NCI-H2196 treated with DMSO at 0.1 percent for 48 hours (cell line): ENCODE measurements at regions not wholly inside any gene's neighbourhood (a gene's known extent, or its start where the extent isn't known, plus 50 kb on each side); places are given as distances from the start of the nearest gene placed in this dataset.

Experiments used
- DNase-seq: peaks from one replicate; lab custom pipeline; 2025; ENCODE audit not compliant: unreplicated experiment; lab: John Stamatoyannopoulos, UW

DNA sequence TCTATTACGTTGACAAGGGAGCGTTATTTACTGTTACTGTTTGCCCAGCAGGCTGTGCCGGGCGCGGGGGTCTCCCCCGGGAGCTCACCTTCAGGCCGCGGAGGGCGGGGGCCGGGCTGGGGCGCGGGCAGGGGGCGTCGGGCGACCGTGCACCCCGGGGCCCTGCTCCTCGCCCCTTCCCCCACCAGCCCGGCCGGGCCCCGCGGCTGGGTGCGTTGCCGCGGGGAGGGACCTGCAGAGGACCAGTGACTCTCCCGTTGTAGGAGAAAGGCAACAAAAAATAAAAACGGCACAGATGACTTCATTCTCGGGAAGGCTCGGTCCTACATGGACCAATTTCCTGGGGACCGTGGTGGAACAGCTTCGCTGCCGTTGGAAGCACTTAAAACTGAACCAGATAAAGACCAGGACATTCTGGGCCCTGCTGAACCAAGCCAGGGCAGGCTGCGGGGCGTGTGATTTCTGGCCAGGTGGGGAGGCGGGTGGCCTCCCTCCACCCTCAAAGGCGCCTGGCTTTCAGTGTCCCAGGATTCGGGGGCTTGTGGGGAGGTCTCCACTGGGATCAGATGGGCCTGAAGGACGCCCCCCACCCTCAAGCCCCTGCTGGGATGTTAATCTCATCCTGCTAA, 57.4 kb downstream of the IGLL1 start:
- DNase-seq: no peak

DNA sequence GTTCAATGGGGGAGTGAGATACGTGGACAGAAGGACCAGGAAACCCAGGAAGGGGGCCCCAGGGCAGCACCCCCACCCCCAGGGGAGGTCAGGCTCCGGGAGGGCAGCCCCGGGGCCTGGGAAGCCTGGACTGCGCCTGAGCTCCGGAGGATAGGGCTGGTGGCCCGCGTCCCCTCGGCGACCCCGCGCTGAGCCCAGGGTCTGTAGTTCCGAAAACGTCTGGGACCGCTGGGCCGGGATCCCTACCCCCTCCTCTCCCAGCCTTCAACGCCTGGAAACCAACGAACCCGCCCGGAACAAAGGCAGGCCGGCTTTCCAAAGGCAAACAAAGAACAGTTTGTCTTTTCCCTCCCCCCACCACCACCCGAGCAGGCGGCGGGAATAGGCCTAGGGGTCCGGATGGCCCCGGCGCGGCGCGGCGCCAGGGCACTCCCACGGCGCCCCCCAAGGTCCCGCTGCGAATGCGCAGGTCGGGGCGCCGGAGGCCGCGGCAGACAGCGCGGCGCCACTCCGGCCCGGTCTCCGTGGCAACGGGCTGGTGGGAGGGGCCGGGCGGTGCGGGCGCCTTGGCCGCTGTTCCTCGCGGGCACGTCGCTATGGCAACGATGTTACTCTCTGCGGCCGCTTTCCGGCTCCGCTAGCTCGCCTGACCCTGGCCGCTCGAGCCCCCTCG, 58.5 kb downstream of the IGLL1 start:
- peak; percentile 57 for DNase-seq

DNA sequence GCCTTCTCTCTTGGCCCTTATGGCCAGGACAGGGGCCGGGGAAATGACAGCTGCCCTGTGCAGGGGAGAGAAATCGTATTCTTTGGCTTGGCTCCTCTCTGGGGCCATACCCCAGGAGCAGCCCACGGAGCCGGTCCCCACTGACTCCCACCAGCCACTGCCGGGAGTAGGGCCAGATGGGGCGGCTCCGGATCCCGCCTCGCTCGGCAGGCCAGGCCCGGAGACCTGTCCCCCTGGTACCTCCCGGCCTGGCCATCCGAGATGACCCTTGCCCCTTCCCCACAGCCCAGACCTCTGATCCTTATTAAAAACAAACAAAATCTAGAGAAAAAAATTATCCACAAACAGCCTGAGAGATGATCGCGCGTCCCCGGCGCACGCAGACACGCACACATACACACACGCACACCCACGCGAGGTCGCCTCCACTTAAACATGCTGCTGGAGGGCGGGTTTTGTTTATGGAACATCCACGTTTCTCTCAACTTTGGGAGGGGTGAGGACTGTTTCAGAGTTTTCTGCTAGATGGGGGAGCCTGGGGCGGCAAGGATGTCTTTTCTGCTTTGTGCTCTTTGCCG, 59.1 kb downstream of the IGLL1 start:
- no peak for DNase-seq

DNA sequence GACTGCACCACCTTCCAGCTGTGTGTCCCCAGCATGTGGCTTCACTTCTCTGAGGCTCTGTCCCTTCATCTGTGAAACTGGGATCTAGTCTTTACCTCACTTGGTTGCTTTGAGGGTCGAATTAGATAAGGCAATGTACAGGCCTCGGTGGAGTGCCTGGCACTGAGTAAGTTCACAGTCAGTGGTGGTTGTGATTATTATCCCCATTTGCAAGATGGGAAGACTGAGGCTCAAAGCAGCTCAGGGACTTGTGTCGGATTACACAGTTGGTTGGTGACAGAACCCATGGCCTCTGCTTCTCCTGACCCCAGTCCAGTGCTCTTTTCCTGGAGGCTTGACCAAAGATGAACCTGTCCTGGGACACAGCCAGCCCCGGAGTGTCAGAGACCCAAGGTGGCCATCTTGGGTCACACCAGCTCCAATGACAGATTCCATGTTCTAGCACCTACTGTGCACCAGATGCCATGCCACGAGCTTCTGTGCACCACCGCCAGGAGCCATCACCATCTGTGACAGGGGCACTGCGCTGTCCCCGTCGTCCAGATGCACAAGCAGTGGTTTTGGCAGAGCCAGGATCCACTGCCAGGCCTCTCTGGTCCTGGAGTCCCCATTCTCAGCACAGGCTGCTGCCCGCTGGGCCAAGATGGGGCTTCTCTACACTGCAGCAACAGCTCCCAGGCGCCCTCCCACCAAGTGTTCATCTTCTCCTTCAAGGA, 60.5 kb downstream of the IGLL1 start:
- no peak for DNase-seq

DNA sequence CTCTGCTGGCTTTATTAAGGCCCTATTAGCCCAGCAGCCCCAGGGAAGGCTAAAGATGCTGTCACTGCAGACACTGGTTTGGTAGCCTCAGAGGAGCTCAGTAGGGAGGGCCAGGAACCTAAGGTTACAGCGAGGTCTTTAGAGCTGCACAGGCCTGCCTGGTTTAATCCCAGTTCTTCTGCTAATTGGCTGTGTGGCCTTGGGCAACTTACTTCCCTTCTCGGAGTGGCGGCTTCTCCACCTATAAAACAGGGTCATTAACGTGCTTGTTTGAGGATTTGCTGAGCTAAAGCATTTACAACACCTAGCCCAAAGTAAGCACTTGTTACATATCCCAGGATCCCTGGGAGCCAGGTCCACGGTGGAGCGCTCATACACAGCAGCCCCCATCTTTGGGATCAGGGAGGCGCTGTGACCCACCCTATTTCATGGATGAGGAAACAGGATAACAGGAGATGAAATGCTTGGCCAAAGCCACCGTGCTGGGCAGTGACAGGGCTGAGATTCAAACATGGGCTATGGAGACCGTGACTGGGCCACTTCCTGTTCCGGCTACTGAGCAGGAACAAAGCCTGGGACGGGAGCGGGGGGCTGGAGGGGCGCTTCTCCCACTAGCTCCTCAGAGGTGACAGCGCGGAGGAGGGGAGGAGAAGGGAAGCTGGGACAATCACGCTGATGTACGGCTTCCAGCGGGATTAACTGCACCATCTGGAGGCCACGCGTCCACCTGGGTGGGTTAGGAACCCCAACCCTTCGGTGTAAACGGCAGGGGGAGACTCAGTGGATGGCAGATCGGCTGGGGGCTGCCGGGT, 61.5 kb downstream of the IGLL1 start:
- no peak for DNase-seq

DNA sequence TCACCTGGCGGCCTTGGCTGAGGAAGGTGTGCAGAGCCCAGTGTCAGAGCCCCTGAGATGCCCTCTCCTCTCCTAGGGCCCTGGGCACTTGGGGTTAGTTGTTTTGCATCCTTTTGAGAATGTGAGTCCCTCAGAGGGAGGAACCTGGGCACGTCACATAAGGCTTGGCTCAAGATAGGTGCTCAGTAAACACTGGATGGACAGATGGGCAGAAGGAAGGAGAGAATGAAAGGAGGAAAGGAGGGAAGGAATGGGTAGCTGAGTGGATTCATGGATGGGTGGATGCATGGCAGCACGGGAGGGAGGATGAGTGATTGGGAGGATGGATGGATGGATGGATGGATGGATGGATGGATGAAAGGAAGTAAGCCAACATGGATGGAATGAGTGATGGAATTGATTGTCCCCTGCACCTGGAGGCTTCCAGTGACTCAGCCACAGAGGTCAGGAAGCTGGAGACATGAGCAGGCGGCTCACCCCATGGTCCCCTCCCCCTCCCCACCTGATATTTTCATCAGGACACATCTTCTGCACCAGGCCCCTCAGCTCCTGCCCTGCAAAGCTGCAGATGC, 62.2 kb downstream of the IGLL1 start:
- DNase-seq: no peak

DNA sequence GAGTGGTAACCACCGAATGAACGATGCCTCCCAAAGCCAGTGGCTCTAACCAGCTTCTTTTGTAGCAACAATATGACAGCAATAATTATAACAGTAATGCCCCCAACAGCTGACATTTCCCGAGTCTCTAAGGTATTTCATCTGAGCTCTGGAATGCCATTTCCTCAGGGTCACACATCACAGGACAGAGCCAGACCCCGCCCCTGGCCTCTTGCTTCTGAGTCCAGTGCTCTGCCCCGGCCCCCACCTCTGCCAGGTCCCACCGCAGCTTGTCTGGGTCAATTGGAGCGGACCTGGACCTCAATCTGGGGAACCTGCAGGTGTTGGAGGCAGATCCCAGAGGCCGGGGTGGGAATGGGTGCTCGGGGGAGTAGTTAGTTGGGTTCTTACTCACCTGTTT, 63.8 kb downstream of the IGLL1 start:
- no peak for DNase-seq

DNA sequence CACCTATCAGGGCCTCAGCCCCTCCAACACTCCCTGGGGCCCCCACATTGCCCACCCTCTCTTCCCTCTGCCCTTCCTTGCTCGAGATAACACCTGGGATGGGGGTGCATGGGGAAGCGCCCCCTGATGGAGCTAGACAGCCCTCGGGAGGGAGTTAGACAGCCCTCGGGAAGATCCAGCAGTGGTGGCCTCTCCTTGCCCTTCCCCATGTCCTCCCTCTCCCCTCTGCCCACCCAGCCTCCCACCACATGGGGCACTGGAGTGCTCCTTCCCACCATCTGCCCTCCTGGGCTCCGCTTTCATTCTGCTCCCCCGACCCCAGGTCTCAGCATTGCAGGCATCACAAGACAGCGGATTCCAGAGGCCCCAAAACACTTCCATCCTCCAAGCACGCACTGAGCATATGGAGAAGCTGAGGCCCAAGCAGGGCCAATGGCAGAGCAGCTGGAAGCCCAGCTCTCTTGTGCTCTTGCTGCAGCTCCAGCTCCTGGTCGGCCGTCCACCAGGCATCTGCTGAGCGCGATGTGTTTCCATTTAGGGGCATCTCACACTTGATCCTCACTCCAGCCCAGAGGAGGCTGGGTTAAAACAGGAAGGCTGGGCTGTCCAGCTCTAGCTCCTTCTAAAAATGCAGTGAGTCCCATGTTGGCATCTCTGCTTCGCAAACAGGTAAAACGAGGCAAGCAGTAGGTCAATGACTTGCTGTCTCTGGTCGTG, 65.6 kb downstream of the IGLL1 start:
- no peak for DNase-seq

DNA sequence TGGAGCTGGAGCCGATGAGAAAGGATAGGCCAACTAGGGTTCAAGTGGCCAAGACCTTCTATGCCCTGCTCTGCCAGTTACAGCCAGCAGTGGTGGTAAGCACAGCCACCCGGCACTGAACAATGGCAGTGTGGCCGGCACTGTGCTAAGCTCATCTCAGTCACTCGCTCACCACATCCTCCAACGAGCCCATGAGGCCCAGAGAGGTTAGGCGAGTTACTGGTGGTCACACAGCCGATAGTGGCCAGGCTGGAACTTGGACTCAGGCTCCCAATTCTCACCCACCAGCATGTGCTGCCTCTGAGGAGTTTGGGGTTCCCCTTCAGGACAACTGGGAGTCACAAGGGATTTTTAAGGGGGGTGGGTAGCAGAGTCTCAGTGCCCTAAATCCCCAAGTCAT, 66.4 kb downstream of the IGLL1 start:
- DNase-seq: no peak

DNA sequence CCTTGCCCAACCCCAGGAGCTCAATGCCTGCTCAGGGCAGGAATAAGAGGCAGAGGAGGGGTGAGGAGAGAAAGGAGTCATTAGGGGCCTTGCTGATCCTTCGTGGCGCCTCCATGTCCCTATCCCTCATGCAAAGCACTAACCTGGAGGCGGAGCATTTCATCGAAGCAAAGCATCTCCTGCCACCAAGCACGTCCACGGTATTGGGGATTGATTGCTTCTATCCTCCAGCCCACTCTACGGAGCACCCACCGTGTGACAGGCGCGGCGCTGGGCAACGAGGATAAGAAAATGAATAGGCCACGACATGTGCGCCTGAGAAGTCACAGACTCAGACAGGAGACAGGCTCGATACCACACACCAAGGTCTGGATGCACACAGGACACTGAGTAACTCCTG, 67.0 kb downstream of the IGLL1 start:
- no peak for DNase-seq

DNA sequence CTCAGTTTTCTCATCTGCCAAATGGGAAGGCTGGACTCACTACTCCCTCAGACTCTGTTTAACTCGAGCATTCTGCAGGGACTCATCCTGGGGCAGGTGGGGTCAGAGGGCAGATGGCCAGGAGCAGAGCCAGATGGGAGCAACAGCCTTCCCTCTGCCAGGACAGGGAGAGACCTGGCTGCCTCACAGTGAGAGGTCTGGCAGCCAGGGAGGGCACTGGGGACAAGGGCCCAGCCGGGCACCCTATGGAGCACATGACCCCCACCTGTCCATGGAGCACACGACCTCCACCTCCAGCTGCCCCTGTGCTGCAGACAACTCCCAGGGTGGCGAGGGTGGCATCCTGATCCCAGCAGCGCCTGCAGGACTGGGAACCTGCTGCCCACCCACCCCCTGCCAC, 67.4 kb downstream of the IGLL1 start:
- DNase-seq: no peak

DNA sequence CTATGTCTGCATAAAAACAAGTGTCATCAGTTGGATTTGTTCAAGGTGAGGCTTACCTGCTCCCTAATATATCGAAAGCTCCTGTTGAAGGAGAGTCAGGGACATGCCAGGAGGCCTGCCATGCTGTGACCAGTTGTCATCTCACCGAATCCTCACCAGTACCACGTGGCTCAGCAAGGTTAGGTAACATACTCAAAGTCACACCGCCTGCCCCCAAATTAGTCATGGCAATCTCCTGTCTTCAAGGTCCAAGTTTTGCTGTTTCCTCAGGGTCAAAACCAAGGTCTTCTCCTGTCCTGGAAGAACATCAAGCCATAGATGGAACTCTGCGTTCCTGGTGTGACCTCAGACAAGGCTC, 67.8 kb downstream of the IGLL1 start:
- DNase-seq: no peak

DNA sequence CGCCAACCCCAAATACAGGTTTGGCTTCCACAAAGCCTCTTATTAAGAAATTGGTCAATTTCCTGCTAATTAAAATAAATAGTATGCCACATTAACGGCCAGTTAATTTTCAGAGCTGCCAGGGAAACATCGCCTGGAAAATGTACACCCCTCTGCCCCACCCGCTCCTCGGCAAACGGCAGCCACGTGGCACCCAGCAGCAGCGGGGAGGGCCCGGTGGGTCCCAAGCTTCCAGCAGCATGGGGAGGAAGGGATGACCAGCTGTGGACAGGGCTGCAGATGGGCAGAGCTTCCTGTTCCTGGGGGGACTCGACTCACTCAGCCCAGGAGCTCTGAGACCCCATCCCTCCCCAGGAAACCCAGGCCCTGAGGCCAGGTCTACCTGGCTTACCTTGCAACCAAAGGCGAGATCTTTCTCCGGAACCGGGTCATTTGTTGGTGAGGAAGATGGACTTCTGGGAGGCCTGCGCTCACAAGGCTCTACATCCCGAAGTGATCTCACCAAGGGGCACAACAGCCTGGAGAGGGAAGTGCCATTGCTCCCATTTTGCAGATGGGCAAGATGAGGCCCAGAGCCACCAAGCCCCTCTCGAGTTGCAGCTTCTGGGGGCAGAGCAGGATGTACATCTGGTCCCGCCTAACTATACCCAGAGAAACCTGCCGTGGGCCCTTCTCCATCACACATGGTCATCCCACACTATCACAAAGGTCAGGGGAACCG, 68.3 kb downstream of the IGLL1 start:
- no peak for DNase-seq

DNA sequence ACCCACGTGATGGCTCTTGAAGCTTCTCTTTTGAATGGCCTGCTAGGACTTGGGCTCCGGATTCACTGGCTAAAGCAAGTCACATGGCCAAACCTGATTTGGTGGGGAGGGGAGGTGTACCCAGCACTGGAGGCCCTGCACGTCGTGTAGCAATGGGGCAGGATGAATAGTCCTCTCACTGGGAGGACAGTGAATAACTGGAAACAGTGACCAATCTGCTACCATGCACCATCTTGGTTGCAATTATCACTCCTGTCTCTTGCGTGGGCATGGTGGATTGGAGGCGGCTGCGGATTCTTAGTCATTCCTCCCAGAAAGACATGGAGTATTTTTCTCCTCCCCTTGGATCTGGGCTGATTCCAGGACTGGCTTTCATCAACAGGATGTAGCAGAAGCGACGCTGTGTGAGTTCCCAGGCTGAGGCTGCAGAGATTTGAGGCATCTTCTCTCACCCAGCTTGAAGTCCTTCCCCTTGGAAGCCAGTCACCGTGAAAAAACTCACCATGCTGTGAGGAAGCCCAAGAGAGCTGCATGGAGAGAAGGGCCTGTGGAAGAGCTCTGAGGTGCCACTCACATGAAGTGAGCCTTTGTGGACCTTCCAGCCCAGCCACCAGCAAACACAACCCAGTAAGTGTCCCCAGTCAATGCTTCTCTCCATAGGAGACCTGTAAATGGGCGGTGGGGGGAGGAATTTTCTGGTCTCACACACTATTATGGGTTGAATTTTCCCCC, 70.4 kb downstream of the IGLL1 start:
- peak; percentile 20 for DNase-seq

DNA sequence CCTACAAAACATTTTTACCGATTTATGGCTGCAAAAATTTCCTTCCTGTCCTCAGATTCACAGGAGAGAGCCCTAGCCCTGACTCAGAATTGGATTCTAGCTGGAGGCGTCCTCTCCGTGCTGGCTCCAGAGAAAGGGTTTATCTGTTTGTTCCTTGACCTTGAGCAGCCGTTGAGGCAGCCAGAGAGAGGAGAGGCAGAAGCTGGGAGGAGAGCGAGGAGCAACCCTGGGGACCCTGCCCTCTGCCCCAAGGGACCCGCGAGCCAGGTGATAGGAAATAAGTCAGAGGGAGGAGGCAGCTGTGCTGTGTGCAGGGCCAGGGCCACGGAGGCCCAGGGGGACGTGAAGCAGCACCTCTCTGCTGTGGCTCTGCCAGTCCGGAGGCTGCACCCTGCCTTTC, 75.6 kb downstream of the IGLL1 start:
- no peak for DNase-seq

DNA sequence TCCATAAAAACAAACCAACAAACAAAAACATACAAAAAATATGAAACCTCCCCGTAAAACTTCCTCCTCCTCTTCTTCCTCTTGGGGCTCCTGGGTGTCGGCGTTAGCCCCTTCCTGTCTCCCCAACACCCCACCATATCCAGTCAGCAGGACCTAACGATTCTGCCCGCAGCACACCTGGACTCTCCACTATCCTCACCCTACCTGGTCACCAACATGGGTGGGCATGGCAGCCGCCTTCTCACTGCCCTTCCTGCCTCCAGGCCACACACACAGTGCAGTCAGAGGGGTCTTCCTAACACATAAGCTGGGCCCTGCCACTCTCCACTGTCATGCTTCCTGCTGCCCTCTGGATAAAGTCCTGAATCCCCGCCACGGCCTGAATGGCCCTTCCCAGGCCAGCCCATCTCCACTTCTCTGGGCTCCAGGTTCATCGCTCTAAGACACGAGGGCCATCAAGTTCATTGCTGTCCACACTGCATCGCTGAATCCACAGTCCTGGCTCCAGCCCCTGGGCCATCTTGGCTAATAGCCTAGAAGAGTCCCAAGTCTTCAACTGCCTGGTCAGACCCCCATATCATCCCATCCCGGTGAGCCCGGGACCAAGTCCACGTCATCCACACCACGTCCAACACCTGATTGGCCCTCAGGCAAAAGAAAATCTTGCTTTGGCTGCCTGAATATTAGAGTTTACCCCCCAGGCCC, 76.2 kb downstream of the IGLL1 start:
- no peak for DNase-seq

DNA sequence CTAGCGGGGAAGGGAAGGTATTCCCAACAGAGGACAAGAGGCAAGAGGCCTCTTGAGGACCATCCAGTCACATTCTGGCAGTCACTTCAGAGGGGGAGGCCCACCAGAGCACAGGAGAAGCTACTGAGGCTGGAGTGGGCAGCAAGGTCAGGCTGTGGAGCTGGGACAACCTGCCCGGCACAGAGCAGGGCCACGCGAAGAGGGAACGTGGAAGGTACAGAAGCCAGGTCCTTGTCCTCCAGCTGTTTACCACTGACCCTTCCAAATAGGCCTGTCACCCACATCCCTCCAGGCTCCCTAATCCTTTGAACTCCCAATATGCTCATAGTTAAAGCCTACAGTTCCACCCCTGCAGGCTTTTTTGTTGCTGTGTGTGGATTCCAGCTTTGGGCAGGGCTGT, 76.9 kb downstream of the IGLL1 start:
- DNase-seq: no peak

DNA sequence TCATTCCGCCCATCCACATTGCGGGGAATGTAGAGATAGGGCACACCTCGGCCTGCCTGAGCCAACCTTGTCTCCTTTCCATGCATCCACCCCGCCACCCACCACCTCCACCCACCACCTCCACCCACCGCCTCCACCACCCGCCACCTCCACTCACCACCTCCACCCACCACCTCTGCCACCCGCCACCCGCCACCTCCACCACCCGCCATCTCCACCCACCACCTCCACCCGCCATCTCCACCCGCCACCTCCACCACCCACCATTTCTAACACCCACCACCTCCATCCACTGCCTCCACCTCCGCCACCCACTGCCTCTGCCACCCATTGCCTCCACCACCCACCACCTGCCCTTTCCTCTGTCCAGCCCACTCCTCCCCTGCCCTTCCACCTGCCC, 78.4 kb downstream of the IGLL1 start:
- no peak for DNase-seq

DNA sequence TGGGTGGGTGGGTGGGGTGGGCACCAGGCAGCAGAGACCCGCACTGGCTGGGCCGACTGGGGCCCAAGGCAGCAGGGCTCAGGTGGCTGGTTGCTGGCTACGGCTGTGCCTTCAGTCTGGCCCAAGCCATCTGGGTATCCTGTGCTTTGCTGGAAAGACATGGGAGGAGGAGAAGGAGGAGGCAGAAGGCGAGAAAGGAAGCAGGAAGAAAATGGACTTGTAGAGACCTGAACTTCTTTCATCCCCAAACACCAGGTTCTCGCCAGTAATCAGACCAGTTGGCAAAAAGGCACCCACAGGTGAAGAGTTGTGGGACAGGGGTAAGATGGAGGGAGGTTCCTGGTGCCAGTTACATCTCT, 78.8 kb downstream of the IGLL1 start:
- no peak for DNase-seq
